IMR-90 (cell line): ENCODE measurements at regions not wholly inside any gene's neighbourhood (a gene's known extent, or its start where the extent isn't known, plus 50 kb on each side); places are given as distances from the start of the nearest gene placed in this dataset.
"Not testable (repeated sequence)": the region's sequence is repeated elsewhere in the genome, so short reads cannot be mapped to it uniquely, and the experiment has no call there.

Experiments
- ATAC-seq: fragments of 200-7000 bp; cut with Tn5 transposase; 2 replicates; pipeline ENCODE4 v1.9.1; 2020; ENCODE audit warnings: low read depth, mild to moderate bottlenecking, moderate library complexity
- BruUV-seq: library from RNA; stranded (reverse); fragments of 400-500 nt; replicated peaks from 2 replicates; lab custom pipeline; 2021; lab: Mats Ljungman, UMichigan
- CTCF ChIA-PET: fragments of 300-600 bp; formaldehyde crosslinking; extraction: SDS; loops from one replicate; lab custom pipeline; 2021; ENCODE audit warnings: antibody characterized with exemption; lab: Yijun Ruan, JAX
- POLR2A ChIA-PET: fragments of 300-600 bp; sonication (Branson Sonifier 250); formaldehyde crosslinking; loops from one replicate; lab custom pipeline; 2022; ENCODE audit warnings: antibody characterized with exemption; ENCODE audit not compliant: unreplicated experiment; lab: Charles Lee
- DNase-seq: peaks from one replicate; pipeline ENCODE4 v3.0.0; 2013
- H2AFZ ChIP-seq: replicated peaks from 2 replicates; pipeline ENCODE3; 2013; ENCODE audit warnings: low read length, mild to moderate bottlenecking; ENCODE audit not compliant: poor library complexity
- H2AK5ac ChIP-seq: 2 replicates; pipeline ENCODE4 v1.6.1; 2013; ENCODE audit warnings: low read depth, low read length, inconsistent platforms
- H2AK9ac ChIP-seq: replicated peaks from 2 replicates; pipeline ENCODE3; 2013; ENCODE audit warnings: mild to moderate bottlenecking, low read depth, low read length, moderate library complexity; ENCODE audit not compliant: poor library complexity
- H2BK120ac ChIP-seq: 2 replicates; pipeline ENCODE4 v1.6.1; 2013; ENCODE audit warnings: low read depth, low read length, inconsistent platforms
- H2BK15ac ChIP-seq: 3 replicates; pipeline ENCODE4 v1.6.1; 2013; ENCODE audit warnings: low read depth, low read length, inconsistent platforms
- H2BK20ac ChIP-seq: 2 replicates; pipeline ENCODE4 v1.6.1; 2013; ENCODE audit warnings: low read depth, mild to moderate bottlenecking, inconsistent platforms, low read length, moderate library complexity
- H2BK5ac ChIP-seq: 2 replicates; pipeline ENCODE4 v1.6.1; 2013; ENCODE audit warnings: mild to moderate bottlenecking, low read depth, low read length, inconsistent platforms; ENCODE audit not compliant: poor library complexity, severe bottlenecking
- H3K14ac ChIP-seq: replicated peaks from 2 replicates; pipeline ENCODE4 v1.6.1; 2013; ENCODE audit warnings: low read depth, low read length, inconsistent platforms
- H3K18ac ChIP-seq: 2 replicates; pipeline ENCODE4 v1.6.1; 2013; ENCODE audit warnings: low read depth, low read length, control low read depth
- H3K23ac ChIP-seq: 2 replicates; pipeline ENCODE4 v1.6.1; 2013; ENCODE audit warnings: low read depth, low read length, inconsistent platforms
- H3K27ac ChIP-seq: 2 replicates; pipeline ENCODE4 v1.5.1; 2013; ENCODE audit warnings: mild to moderate bottlenecking, control low read depth, low read length; ENCODE audit not compliant: insufficient read depth
- H3K27me3 ChIP-seq: 2 replicates; pipeline ENCODE4 v1.6.1; 2013; ENCODE audit warnings: low read length; ENCODE audit not compliant: control insufficient read depth, insufficient read depth
- H3K36me3 ChIP-seq: 2 replicates; pipeline ENCODE4 v1.6.1; 2013; ENCODE audit warnings: low read length, mixed read lengths; ENCODE audit not compliant: control insufficient read depth, insufficient read depth
- H3K4ac ChIP-seq: 2 replicates; pipeline ENCODE4 v1.6.1; 2013; ENCODE audit warnings: low read depth, low read length, inconsistent platforms
- H3K4me1 ChIP-seq: 2 replicates; pipeline ENCODE4 v1.6.1; 2013; ENCODE audit warnings: low read length, mixed read lengths; ENCODE audit not compliant: control insufficient read depth, insufficient read depth
- H3K4me2 ChIP-seq: 2 replicates; pipeline ENCODE4 v1.6.1; 2013; ENCODE audit warnings: low read depth, mild to moderate bottlenecking, control low read depth, low read length, moderate library complexity
- H3K4me3 ChIP-seq: 2 replicates; pipeline ENCODE4 v1.5.1; 2013; ENCODE audit warnings: low read depth, mild to moderate bottlenecking, control low read depth, low read length, moderate library complexity; ENCODE audit not compliant: insufficient read depth
- H3K56ac ChIP-seq: 2 replicates; pipeline ENCODE4 v1.6.1; 2013; ENCODE audit warnings: low read length, inconsistent platforms; ENCODE audit not compliant: insufficient read depth; ENCODE audit errors: extremely low read depth
- H3K79me1 ChIP-seq, 2 experiments: 2 replicates each; pipeline ENCODE4 v1.6.1; 2013; ENCODE audit warnings: low read length in 2 of 2, inconsistent platforms in 1 of 2, low read depth in 1 of 2
- H3K9ac ChIP-seq: 2 replicates; pipeline ENCODE4 v1.6.1; 2013; ENCODE audit warnings: low read depth, low read length, control low read depth
- H3K9me1 ChIP-seq: 2 replicates; pipeline ENCODE4 v1.6.1; 2013; ENCODE audit warnings: low read length, inconsistent platforms; ENCODE audit not compliant: insufficient read depth
- H3K9me3 ChIP-seq: 2 replicates; pipeline ENCODE4 v1.6.1; 2013; ENCODE audit warnings: low read length; ENCODE audit not compliant: control insufficient read depth, insufficient read depth
- H4K20me1 ChIP-seq: 2 replicates; pipeline ENCODE4 v1.6.1; 2013; ENCODE audit warnings: low read length, inconsistent platforms; ENCODE audit not compliant: insufficient read depth
- H4K5ac ChIP-seq: 2 replicates; pipeline ENCODE4 v1.6.1; 2013; ENCODE audit warnings: mild to moderate bottlenecking, low read depth, low read length, control low read depth
- H4K8ac ChIP-seq, 2 experiments: 2 replicates each; pipeline ENCODE4 v1.6.1; 2013; ENCODE audit warnings: low read depth in 2 of 2, low read length in 2 of 2, control low read depth in 1 of 2, inconsistent platforms in 1 of 2
- H4K91ac ChIP-seq: 2 replicates; pipeline ENCODE4 v1.6.1; 2013; ENCODE audit warnings: low read depth, low read length, inconsistent platforms; ENCODE audit not compliant: insufficient read depth
- CEBPB ChIP-seq: IDR thresholded peaks from 2 replicates; pipeline ENCODE4 v1.6.1; 2012; ENCODE audit warnings: low read depth, low read length, improper control_type of control experiment
- SMC3 ChIP-seq: fragments of 150-350 bp; IDR thresholded peaks from 2 replicates; pipeline ENCODE4 v1.6.1; 2016; ENCODE audit warnings: low read depth, mild to moderate bottlenecking, antibody characterized with exemption, low read length, moderate library complexity
- WGBS, 2 experiments: methylation state at CpG; one replicate each; pipeline versions ENCODE4 v1.1.5 to v1.1.7; 2013; ENCODE audit warnings: missing lambda C conversion rate in 2 of 2; ENCODE audit not compliant: insufficient read length in 1 of 2; ENCODE audit errors: extremely low coverage in 2 of 2; 5-methylcytosine and 5-hydroxymethylcytosine counted together
- dilution Hi-C: fragments of 300-500 bp; cut with HindIII; formaldehyde crosslinking; loops from one replicate; pipeline ENCODE4 v1.14.3; 2018; ENCODE audit warnings: low sequenced_read_pairs; ENCODE audit not compliant: unreplicated experiment
- in situ Hi-C: fragments of 300-500 bp; cut with MboI; formaldehyde crosslinking; loops from 3 replicates; pipeline ENCODE4 v1.14.3; 2019; ENCODE audit warnings: low sequenced_read_pairs, inconsistent platforms, mixed read lengths
- intact Hi-C: fragments of 100-400 bp; cut with micrococcal nuclease; formaldehyde crosslinking; loops from 2 replicates; pipeline ENCODE4 v1.10.0; 2022
- TF ChIP-seq, protein P1 (sequence below): conservative IDR thresholded peaks from 2 replicates; pipeline ENCODE4 v1.5.1; 2012; ENCODE audit warnings: mild to moderate bottlenecking, low read depth, low read length, improper control_type of control experiment

- intact Hi-C loops (no loop called here), dilution Hi-C loops (no loop called here), in situ Hi-C loops (no loop called here)
- Histone ChIP-seq H3K14ac (peak overlapping the region; percentile 74), H2BK5ac (peak overlapping the region; percentile 31), H3K4me1 (peaks cover 8% of the 10 kb centered on the region), H2AFZ (no peak overlapping the region), H3K23ac (no peak overlapping the region; the same call in 1 of the 2 replicates), H3K9me3 (no peaks in the 10 kb centered on the region), H4K8ac (peak overlapping the region; percentile 37 to 65; a peak in 3 of 4 replicates), H3K79me1 (no peaks in the 10 kb centered on the region), H4K91ac (peak overlapping the region; percentile 81), H4K20me1 (no peaks in the 10 kb centered on the region), H3K4ac (peak overlapping the region; percentile 87), H3K56ac (peak overlapping the region; percentile 26; the same call in 1 of the 2 replicates), H3K27me3 (peaks cover 3% of the 10 kb centered on the region; the same call in 1 of the 2 replicates), H2BK120ac (peak overlapping the region; percentile 80), H3K9ac (no peak overlapping the region), H3K27ac (peak overlapping the region; percentile 97), H3K4me3 (no peak overlapping the region), H3K4me2 (peak overlapping the region; percentile 32), H3K36me3 (no peaks in the 10 kb centered on the region), H3K18ac (peak overlapping the region; percentile 26), H3K9me1 (peaks cover 4% of the 10 kb centered on the region; the same call in 1 of the 2 replicates), H2BK20ac (peak overlapping the region; percentile 79), H2BK15ac (peak overlapping the region; percentile 97), H2AK5ac (peak overlapping the region; percentile 61), H4K5ac (peak overlapping the region; percentile 28; the same call in 1 of the 2 replicates), H2AK9ac (no peak overlapping the region)
- DNase-seq = peak; percentile 15
- ChIA-PET CTCF (no interaction called here), POLR2A (no interaction called here)
- TF ChIP-seq, protein P1, sequence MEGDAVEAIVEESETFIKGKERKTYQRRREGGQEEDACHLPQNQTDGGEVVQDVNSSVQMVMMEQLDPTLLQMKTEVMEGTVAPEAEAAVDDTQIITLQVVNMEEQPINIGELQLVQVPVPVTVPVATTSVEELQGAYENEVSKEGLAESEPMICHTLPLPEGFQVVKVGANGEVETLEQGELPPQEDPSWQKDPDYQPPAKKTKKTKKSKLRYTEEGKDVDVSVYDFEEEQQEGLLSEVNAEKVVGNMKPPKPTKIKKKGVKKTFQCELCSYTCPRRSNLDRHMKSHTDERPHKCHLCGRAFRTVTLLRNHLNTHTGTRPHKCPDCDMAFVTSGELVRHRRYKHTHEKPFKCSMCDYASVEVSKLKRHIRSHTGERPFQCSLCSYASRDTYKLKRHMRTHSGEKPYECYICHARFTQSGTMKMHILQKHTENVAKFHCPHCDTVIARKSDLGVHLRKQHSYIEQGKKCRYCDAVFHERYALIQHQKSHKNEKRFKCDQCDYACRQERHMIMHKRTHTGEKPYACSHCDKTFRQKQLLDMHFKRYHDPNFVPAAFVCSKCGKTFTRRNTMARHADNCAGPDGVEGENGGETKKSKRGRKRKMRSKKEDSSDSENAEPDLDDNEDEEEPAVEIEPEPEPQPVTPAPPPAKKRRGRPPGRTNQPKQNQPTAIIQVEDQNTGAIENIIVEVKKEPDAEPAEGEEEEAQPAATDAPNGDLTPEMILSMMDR = no peak
- TF ChIP-seq SMC3 (no peak), CEBPB (peak; percentile 69)
- no CpG with 5 or more reads among the region's 1 CpG for WGBS, 2 experiments
- ATAC-seq = peak; percentile 38
- no TSS peak for BruUV-seq
Measured at GRCh38 chr6:4220558-4220957, 85.2 kb upstream of the ECI2 start.

DNA sequence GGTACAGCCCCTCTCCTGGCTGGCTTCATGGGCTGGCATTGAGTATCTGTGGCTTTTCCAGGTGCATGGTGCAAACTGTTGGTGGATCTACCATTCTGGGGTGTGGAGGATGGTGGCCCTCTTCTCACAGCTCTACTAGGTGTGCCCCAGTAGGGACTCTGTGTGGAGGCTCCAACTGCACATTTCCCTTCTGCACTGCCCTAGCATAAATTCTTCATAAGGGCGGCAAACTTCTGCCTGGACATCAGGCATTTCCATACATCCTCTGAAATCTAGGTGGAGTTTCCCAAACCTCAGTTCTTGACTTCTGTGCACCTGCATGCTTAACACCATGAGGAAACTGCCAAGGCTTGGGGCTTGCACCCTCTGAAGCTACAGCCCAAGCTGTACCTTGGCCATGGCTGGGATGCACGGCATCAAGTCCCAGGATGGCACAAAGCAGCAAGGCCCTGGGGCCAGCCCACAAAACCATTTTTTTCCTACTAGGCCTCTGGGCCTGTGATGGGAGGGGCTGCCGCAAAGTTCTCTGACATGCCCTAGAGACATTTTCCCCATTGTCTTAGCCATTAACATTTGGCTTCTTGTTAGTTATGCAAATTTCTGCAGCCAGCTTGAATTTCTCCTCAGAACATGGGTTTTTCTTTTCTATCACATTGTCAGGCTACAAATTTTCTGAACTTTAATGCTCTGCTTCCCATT lies 83.4 kb upstream of the ECI2 start:
- H3K9ac ChIP-seq, H3K9me3 ChIP-seq, H2BK20ac ChIP-seq, H4K20me1 ChIP-seq, H4K5ac ChIP-seq, DNase-seq, H3K56ac ChIP-seq, intact Hi-C loops, H2BK5ac ChIP-seq, H3K4me3 ChIP-seq, CTCF ChIA-PET, H3K4ac ChIP-seq, H3K4me1 ChIP-seq, H3K23ac ChIP-seq, H3K27me3 ChIP-seq, BruUV-seq, H2BK15ac ChIP-seq, H2AFZ ChIP-seq, H3K9me1 ChIP-seq, H4K91ac ChIP-seq, H3K27ac ChIP-seq, H3K79me1 ChIP-seq, H2AK5ac ChIP-seq, dilution Hi-C loops, H3K36me3 ChIP-seq, H2AK9ac ChIP-seq, H4K8ac ChIP-seq, ATAC-seq, H3K14ac ChIP-seq, H3K18ac ChIP-seq, POLR2A ChIA-PET, H3K4me2 ChIP-seq, H2BK120ac ChIP-seq, in situ Hi-C loops: not testable (repeated sequence)
- 90% methylated on average over 2 of the region's 3 CpGs; no CpG with 5 or more reads in 1 of the 2 experiments for WGBS, 2 experiments
